Ovary (tissue), 7 donors: ENCODE measurements at regions not wholly inside any gene's neighbourhood (a gene's known extent, or its start where the extent isn't known, plus 50 kb on each side); places are given as distances from the start of the nearest gene placed in this dataset.
"Not testable (repeated sequence)": the region's sequence is repeated elsewhere in the genome, so short reads cannot be mapped to it uniquely, and the experiment has no call there.

Experiments
- DNase-seq, 5 donors: peaks; one replicate each; pipeline ENCODE4 v3.0.0-alpha.2; 2019 to 2020
- H3K27ac ChIP-seq, 2 donors: fragments of 200-600 bp; one replicate each; pipeline versions ENCODE4 v1.5.1 to v1.8.0; 2019 to 2022
- H3K27me3 ChIP-seq: fragments of 200-600 bp; one replicate; pipeline ENCODE4 v1.8.0; 2022
- H3K36me3 ChIP-seq: fragments of 200-600 bp; sonication (generic); one replicate; pipeline ENCODE4 v1.5.1; 2019
- H3K4me1 ChIP-seq: one replicate; pipeline ENCODE4 v1.8.1; 2013; ENCODE audit warnings: mild to moderate bottlenecking, moderate library complexity; ENCODE audit not compliant: insufficient read depth
- H3K4me3 ChIP-seq: fragments of 200-600 bp; sonication (generic); one replicate; pipeline ENCODE4 v1.5.1; 2017
- H3K9me3 ChIP-seq, 2 donors: fragments of 200-600 bp in 1 of 2; sonication (generic) in 1 of 2; one replicate each; pipeline versions ENCODE4 v1.5.1 to v1.8.1; 2013 to 2019; ENCODE audit warnings: mild to moderate bottlenecking in 1 of 2, moderate library complexity in 1 of 2
- EP300 ChIP-seq: sonication (generic); formaldehyde crosslinking; IDR thresholded peaks from one replicate; pipeline ENCODE4 v1.6.1; 2017; ENCODE audit warnings: antibody characterized with exemption
- POLR2A ChIP-seq: fragments of 450-650 bp; IDR thresholded peaks from one replicate; pipeline ENCODE4 v1.6.1; 2017; ENCODE audit warnings: antibody characterized with exemption, mild to moderate bottlenecking, moderate library complexity
- WGBS, 3 donors: extraction: QIAGEN DNeasy Blood & Tissue Kit in 1 of 3; methylation state at CpG; one replicate each; pipeline versions ENCODE4 v1.1.5 to v1.1.7; 2013 to 2017; 5-methylcytosine and 5-hydroxymethylcytosine counted together
- intact Hi-C, 4 donors: fragments of 100-400 bp; cut with DNase I; formaldehyde crosslinking; loops; one replicate each; pipeline versions ENCODE4 v1.11.0 to v1.15.1; 2022 to 2023
- TF ChIP-seq, protein P1 (sequence below), 3 donors: fragments of 450-650 bp in 2 of 3; fragments of 200-600 bp in 1 of 3; IDR thresholded peaks; one replicate each; pipeline versions ENCODE4 v1.5.1 to v1.8.0; 2016 to 2022; ENCODE audit warnings: antibody characterized with exemption in 3 of 3, mild to moderate bottlenecking in 1 of 3
- donor health status: DM: no; HTN: no; CAD: no; lungs with moderate emphysema.
- donor health status: DM: no; HTN: no; CAD: no.
- donor health status: Bipolar disorder and iron deficiency.
- donor health status: DM: no; HTN: no; CAD: no.
- donor health status: DM: yes; HTN: yes; CAD: no.

DNA sequence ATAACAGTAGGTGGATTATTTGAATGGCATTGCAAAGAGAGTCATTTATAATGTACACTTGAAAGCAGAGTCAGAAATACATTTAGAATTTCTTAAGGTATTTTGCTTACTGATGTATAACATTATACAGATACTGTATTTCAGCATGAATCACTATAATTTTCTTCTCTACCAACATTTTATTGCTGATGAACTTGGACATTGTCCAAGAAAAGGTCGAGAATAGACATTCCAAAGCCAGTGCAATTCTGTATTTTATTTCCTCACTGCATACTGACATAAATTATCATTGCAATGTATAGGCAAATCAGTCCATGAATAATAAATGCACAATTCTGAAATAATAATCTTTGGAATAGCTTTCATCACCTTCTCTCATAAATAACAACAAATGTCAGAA, 1420.0 kb upstream of the EYS start:
- no peaks in the 10 kb centered on the region for H3K9me3 ChIP-seq
- 12 to 19% (median 14%) methylated on average over 1 of the region's 1 CpG for WGBS, 3 donors
- intact Hi-C loops: no loop called here
- no peaks in the 10 kb centered on the region for H3K4me1 ChIP-seq
- H3K4me3 ChIP-seq: no peak overlapping the region
- no peak for DNase-seq
- no peak overlapping the region for H3K27ac ChIP-seq
- TF ChIP-seq EP300 (no peak), POLR2A (no peak)
- TF ChIP-seq, protein P1, sequence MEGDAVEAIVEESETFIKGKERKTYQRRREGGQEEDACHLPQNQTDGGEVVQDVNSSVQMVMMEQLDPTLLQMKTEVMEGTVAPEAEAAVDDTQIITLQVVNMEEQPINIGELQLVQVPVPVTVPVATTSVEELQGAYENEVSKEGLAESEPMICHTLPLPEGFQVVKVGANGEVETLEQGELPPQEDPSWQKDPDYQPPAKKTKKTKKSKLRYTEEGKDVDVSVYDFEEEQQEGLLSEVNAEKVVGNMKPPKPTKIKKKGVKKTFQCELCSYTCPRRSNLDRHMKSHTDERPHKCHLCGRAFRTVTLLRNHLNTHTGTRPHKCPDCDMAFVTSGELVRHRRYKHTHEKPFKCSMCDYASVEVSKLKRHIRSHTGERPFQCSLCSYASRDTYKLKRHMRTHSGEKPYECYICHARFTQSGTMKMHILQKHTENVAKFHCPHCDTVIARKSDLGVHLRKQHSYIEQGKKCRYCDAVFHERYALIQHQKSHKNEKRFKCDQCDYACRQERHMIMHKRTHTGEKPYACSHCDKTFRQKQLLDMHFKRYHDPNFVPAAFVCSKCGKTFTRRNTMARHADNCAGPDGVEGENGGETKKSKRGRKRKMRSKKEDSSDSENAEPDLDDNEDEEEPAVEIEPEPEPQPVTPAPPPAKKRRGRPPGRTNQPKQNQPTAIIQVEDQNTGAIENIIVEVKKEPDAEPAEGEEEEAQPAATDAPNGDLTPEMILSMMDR (IDR thresholded peaks at IDR 0.05): no peak
- H3K36me3 ChIP-seq: no peaks in the 10 kb centered on the region
- H3K27me3 ChIP-seq: no peaks in the 10 kb centered on the region

DNA sequence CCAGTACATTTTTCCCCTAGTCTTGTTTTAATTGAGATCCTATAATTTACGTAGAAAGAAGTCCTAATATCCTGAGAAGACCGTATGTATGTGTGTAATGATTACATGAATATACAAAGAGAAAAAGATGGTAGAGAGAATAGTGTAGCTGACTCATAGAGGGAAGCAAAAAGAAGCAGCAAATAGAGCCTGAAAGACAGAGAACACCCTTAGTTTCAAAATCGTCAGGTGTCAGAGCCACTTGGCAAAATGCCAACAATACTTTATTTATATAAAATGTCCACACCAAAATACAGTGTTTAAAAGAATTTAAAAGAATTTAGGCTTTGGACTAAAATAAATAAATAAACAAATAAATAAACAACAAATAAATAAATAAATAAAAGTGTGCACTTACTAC, 1414.1 kb upstream of the EYS start:
- no peak overlapping the region for H3K4me3 ChIP-seq
- no peak for DNase-seq
- intact Hi-C loops: no loop called here
- no peaks in the 10 kb centered on the region for H3K36me3 ChIP-seq
- no peaks in the 10 kb centered on the region for H3K4me1 ChIP-seq
- TF ChIP-seq, protein P1 (IDR thresholded peaks at IDR 0.05): no peak
- TF ChIP-seq POLR2A (no peak), EP300 (no peak)
- H3K27me3 ChIP-seq: no peaks in the 10 kb centered on the region
- H3K27ac ChIP-seq: no peak overlapping the region
- WGBS, 3 donors: 79 to 84% (median 82%) methylated on average over 3 of the region's 3 CpGs
- no peaks in the 10 kb centered on the region for H3K9me3 ChIP-seq

DNA sequence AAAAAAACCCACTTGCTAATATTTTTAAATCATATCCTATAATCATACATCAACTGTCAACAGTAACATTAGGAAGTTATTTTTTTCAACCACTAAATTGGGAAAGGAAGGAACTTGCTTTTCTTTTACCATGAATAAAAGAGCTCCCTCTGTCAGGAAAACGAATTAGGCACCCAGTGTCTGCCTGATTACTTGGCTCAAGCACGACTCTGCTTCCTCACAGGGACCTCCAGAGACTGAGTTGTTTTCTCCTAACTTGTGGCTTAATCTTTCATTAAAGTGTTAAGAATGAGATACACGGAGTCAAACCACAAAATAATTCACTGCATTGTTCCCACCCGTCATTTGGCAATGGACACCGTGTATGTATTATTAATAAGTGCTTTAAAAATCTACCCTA, 1405.1 kb upstream of the EYS start:
- no peaks in the 10 kb centered on the region for H3K27me3 ChIP-seq
- WGBS, 3 donors: 18 to 33% (median 27%) methylated on average over 5 of the region's 5 CpGs
- H3K9me3 ChIP-seq: no peaks in the 10 kb centered on the region
- no peak for TF ChIP-seq EP300
- TF ChIP-seq POLR2A: no peak
- TF ChIP-seq, protein P1 (IDR thresholded peaks at IDR 0.05): no peak
- no peaks in the 10 kb centered on the region for H3K4me1 ChIP-seq
- intact Hi-C loops: no loop called here
- no peak for DNase-seq
- H3K4me3 ChIP-seq: no peak overlapping the region
- no peak overlapping the region for H3K27ac ChIP-seq
- H3K36me3 ChIP-seq: no peaks in the 10 kb centered on the region

DNA sequence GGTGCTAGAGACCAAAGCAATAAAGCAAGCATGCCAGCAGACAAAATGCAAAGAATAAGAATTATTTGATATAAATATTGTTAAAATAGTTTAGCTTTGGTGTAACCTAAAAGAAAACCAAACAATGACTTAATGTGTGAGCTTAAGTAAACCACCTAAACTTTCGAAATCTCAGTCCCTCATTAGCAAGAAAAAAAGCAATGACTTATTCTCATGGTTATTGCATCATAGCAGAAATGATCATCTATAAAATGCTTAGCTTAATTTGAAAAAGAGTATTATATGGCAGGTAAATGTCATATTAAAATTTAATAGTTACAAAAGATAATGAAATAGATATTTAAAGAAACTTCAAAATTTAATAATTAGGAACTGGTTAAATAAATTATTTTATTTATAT, 1395.7 kb upstream of the EYS start:
- TF ChIP-seq, protein P1 (IDR thresholded peaks at IDR 0.05): no peak
- TF ChIP-seq EP300: no peak
- no peak for TF ChIP-seq POLR2A
- intact Hi-C loops: no loop called here
- no peak for DNase-seq
- no peaks in the 10 kb centered on the region for H3K4me1 ChIP-seq
- H3K27me3 ChIP-seq: no peaks in the 10 kb centered on the region
- no peaks in the 10 kb centered on the region for H3K9me3 ChIP-seq
- 70 to 79% (median 76%) methylated on average over 1 of the region's 1 CpG for WGBS, 3 donors
- no peak overlapping the region for H3K27ac ChIP-seq
- no peak overlapping the region for H3K4me3 ChIP-seq
- H3K36me3 ChIP-seq: no peaks in the 10 kb centered on the region

DNA sequence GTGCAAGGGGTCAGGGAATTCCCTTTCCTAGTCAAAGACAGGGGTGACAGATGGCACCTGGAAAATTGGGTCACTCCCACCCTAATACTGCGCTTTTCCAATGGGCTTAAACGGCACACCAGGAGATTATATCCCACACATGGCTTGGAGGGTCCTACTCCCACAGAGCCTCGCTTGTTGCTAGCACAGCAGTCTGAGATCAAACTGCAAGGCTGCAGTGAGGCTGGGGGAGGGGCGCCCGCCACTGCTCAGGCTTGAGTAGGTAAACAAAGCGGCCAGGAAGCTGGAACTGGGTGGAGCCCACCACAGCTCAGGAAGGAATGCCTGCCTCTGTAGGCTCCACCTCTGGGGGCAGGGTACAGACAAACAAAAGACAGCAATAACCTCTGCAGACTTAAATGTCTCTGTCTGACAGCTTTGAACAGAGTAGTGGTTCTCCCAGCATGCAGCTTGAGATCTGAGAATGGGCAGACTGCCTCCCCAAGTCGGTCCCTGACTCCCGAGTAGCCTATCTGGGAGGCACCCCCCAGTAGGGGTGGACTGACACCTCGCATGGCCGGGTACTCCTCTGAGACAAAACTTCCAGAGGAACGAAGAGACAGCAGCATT, 1388.7 kb upstream of the EYS start:
- WGBS, 3 donors: 79 to 94% (median 90%) methylated on average over 11 of the region's 11 CpGs
- not testable (repeated sequence) for H3K4me1 ChIP-seq

More for the DNA sequence above, 1388.7 kb upstream of the EYS start:
- intact Hi-C loops: loop anchor here in 1 of 4 donors (5.0 kb wide), 1 partner anchor 1097 kb away; no protein-coding TSS in a partner anchor
- not testable (repeated sequence) for DNase-seq, H3K27me3 ChIP-seq, H3K36me3 ChIP-seq, H3K4me3 ChIP-seq, H3K9me3 ChIP-seq, H3K27ac ChIP-seq
